ENCODE measurements at regions not wholly inside any gene's neighbourhood (a gene's known extent, or its start where the extent isn't known, plus 50 kb on each side); places are given as distances from the start of the nearest gene placed in this dataset.

GRCh38 chr14:55734731-55735130 is 154.7 kb downstream of the KTN1 start:
- H3K4me3 ChIP-seq (IDR thresholded peaks at IDR 0.05; ENCODE audit: insufficient read depth, low read depth, low read length) = no peak overlapping the region
- no peak overlapping the region for H3K9ac ChIP-seq
- no peaks in the 10 kb centered on the region for H4K20me1 ChIP-seq (ENCODE audit: insufficient read depth)
- H2AFZ ChIP-seq (ENCODE audit: low read depth) = no peak overlapping the region
- H3K79me2 ChIP-seq (ENCODE audit: insufficient read depth, low read depth) = no peaks in the 10 kb centered on the region
- no peak overlapping the region for H3K27ac ChIP-seq
- H3K4me2 ChIP-seq = no peak overlapping the region
- H3K36me3 ChIP-seq (ENCODE audit: insufficient read depth) = no peaks in the 10 kb centered on the region
- no peaks in the 10 kb centered on the region for H3K4me1 ChIP-seq (ENCODE audit: low read depth, poor library complexity, severe bottlenecking)
- no peaks in the 10 kb centered on the region for H3K27me3 ChIP-seq (ENCODE audit: insufficient read depth, low read depth)
- TF ChIP-seq, protein P1, sequence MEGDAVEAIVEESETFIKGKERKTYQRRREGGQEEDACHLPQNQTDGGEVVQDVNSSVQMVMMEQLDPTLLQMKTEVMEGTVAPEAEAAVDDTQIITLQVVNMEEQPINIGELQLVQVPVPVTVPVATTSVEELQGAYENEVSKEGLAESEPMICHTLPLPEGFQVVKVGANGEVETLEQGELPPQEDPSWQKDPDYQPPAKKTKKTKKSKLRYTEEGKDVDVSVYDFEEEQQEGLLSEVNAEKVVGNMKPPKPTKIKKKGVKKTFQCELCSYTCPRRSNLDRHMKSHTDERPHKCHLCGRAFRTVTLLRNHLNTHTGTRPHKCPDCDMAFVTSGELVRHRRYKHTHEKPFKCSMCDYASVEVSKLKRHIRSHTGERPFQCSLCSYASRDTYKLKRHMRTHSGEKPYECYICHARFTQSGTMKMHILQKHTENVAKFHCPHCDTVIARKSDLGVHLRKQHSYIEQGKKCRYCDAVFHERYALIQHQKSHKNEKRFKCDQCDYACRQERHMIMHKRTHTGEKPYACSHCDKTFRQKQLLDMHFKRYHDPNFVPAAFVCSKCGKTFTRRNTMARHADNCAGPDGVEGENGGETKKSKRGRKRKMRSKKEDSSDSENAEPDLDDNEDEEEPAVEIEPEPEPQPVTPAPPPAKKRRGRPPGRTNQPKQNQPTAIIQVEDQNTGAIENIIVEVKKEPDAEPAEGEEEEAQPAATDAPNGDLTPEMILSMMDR (conservative IDR thresholded peaks at IDR 0.05; ENCODE audit: low read depth, low read length) = no peak

GRCh38 chr14:55739967-55740648 is 160.1 kb downstream of the KTN1 start:
- H3K4me3 ChIP-seq (IDR thresholded peaks at IDR 0.05; ENCODE audit: insufficient read depth, low read depth, low read length) = no peak overlapping the region
- no peak overlapping the region for H3K27ac ChIP-seq
- H3K4me2 ChIP-seq = no peak overlapping the region
- no peak overlapping the region for H2AFZ ChIP-seq (ENCODE audit: low read depth)
- H3K79me2 ChIP-seq (ENCODE audit: insufficient read depth, low read depth) = no peaks in the 10 kb centered on the region
- H3K4me1 ChIP-seq (ENCODE audit: low read depth, poor library complexity, severe bottlenecking) = no peaks in the 10 kb centered on the region
- no peaks in the 10 kb centered on the region for H3K36me3 ChIP-seq (ENCODE audit: insufficient read depth)
- TF ChIP-seq, protein P1 (conservative IDR thresholded peaks at IDR 0.05; ENCODE audit: low read depth, low read length) = no peak
- no peaks in the 10 kb centered on the region for H3K27me3 ChIP-seq (ENCODE audit: insufficient read depth, low read depth)
- H3K9ac ChIP-seq = no peak overlapping the region
- no peaks in the 10 kb centered on the region for H4K20me1 ChIP-seq (ENCODE audit: insufficient read depth)

DNA sequence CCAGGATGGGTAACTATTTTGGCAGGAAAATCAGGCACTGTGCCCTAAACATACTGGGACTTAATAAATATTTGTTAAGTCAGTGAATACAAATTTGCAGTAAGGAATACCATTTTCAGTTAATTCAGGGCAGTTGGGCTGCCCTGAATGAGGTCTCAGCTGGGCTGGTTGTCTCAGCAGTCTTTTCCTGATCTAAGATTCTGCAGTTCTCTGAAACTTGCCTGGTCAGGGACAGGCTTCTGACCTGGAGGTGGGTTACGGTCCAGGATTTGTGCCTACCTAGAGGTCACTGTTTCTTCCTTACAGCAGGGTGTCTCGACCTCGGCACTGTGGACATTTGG is 160.6 kb downstream of the KTN1 start:
- H3K9ac ChIP-seq = no peak overlapping the region

DNA sequence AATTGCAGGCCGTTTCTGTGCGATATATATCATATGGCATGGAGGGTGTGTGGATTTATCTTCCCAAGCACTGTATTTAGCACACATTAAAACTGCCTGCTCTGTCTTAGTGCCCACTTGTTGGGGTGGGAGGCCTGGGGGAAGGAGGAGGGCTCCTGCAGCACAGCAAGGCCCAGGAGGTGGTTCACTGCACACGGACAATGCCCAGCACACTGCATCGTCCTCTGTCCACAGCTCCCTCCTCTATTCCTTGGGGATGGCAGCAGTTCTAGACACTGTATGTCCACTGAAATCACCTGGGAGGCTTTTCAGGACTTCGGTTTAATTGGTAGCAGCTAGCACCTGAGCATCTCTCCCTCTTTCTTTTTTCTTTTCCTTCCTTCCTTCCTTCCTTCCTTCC is 161.2 kb downstream of the KTN1 start:
- no peak overlapping the region for H2AFZ ChIP-seq (ENCODE audit: low read depth)
- no peaks in the 10 kb centered on the region for H3K4me1 ChIP-seq (ENCODE audit: low read depth, poor library complexity, severe bottlenecking)

More for the DNA sequence above, 160.6 kb downstream of the KTN1 start:
- Histone ChIP-seq H3K4me2 (no peak overlapping the region), H4K20me1 (ENCODE audit: insufficient read depth) (no peaks in the 10 kb centered on the region), H3K79me2 (ENCODE audit: insufficient read depth, low read depth) (no peaks in the 10 kb centered on the region), H3K36me3 (ENCODE audit: insufficient read depth) (no peaks in the 10 kb centered on the region), H3K27ac (no peak overlapping the region), H3K4me1 (ENCODE audit: low read depth, poor library complexity, severe bottlenecking) (no peaks in the 10 kb centered on the region), H2AFZ (ENCODE audit: low read depth) (no peak overlapping the region), H3K27me3 (ENCODE audit: insufficient read depth, low read depth) (no peaks in the 10 kb centered on the region), H3K4me3 (IDR thresholded peaks at IDR 0.05; ENCODE audit: insufficient read depth, low read depth, low read length) (no peak overlapping the region)
- TF ChIP-seq, protein P1 (conservative IDR thresholded peaks at IDR 0.05; ENCODE audit: low read depth, low read length) = no peak

More for the DNA sequence above, 161.2 kb downstream of the KTN1 start:
- no peaks in the 10 kb centered on the region for H3K36me3 ChIP-seq (ENCODE audit: insufficient read depth)
- no peak overlapping the region for H3K4me2 ChIP-seq
- no peaks in the 10 kb centered on the region for H3K27me3 ChIP-seq (ENCODE audit: insufficient read depth, low read depth)
- TF ChIP-seq, protein P1 (conservative IDR thresholded peaks at IDR 0.05; ENCODE audit: low read depth, low read length) = no peak
- no peaks in the 10 kb centered on the region for H4K20me1 ChIP-seq (ENCODE audit: insufficient read depth)
- no peaks in the 10 kb centered on the region for H3K79me2 ChIP-seq (ENCODE audit: insufficient read depth, low read depth)
- no peak overlapping the region for H3K27ac ChIP-seq
- no peak overlapping the region for H3K4me3 ChIP-seq (IDR thresholded peaks at IDR 0.05; ENCODE audit: insufficient read depth, low read depth, low read length)
- H3K9ac ChIP-seq = no peak overlapping the region

All from KMS-11 (cell line).